IMR-90 (cell line): ENCODE measurements at regions not wholly inside any gene's neighbourhood (a gene's known extent, or its start where the extent isn't known, plus 50 kb on each side); places are given as distances from the start of the nearest gene placed in this dataset.

Experiments
- ATAC-seq: fragments of 200-7000 bp; cut with Tn5 transposase; 2 replicates; pipeline ENCODE4 v1.9.1; 2020; ENCODE audit warnings: low read depth, mild to moderate bottlenecking, moderate library complexity
- BruUV-seq: library from RNA; stranded (reverse); fragments of 400-500 nt; replicated peaks from 2 replicates; lab custom pipeline; 2021; lab: Mats Ljungman, UMichigan
- CTCF ChIA-PET: fragments of 300-600 bp; formaldehyde crosslinking; extraction: SDS; loops from one replicate; lab custom pipeline; 2021; ENCODE audit warnings: antibody characterized with exemption; lab: Yijun Ruan, JAX
- POLR2A ChIA-PET: fragments of 300-600 bp; sonication (Branson Sonifier 250); formaldehyde crosslinking; loops from one replicate; lab custom pipeline; 2022; ENCODE audit warnings: antibody characterized with exemption; ENCODE audit not compliant: unreplicated experiment; lab: Charles Lee
- DNase-seq: peaks from one replicate; pipeline ENCODE4 v3.0.0; 2013
- H2AFZ ChIP-seq: replicated peaks from 2 replicates; pipeline ENCODE3; 2013; ENCODE audit warnings: low read length, mild to moderate bottlenecking; ENCODE audit not compliant: poor library complexity
- H2AK5ac ChIP-seq: 2 replicates; pipeline ENCODE4 v1.6.1; 2013; ENCODE audit warnings: low read depth, low read length, inconsistent platforms
- H2AK9ac ChIP-seq: replicated peaks from 2 replicates; pipeline ENCODE3; 2013; ENCODE audit warnings: mild to moderate bottlenecking, low read depth, low read length, moderate library complexity; ENCODE audit not compliant: poor library complexity
- H2BK120ac ChIP-seq: 2 replicates; pipeline ENCODE4 v1.6.1; 2013; ENCODE audit warnings: low read depth, low read length, inconsistent platforms
- H2BK15ac ChIP-seq: 3 replicates; pipeline ENCODE4 v1.6.1; 2013; ENCODE audit warnings: low read depth, low read length, inconsistent platforms
- H2BK20ac ChIP-seq: 2 replicates; pipeline ENCODE4 v1.6.1; 2013; ENCODE audit warnings: low read depth, mild to moderate bottlenecking, inconsistent platforms, low read length, moderate library complexity
- H2BK5ac ChIP-seq: 2 replicates; pipeline ENCODE4 v1.6.1; 2013; ENCODE audit warnings: mild to moderate bottlenecking, low read depth, low read length, inconsistent platforms; ENCODE audit not compliant: poor library complexity, severe bottlenecking
- H3K14ac ChIP-seq: replicated peaks from 2 replicates; pipeline ENCODE4 v1.6.1; 2013; ENCODE audit warnings: low read depth, low read length, inconsistent platforms
- H3K18ac ChIP-seq: 2 replicates; pipeline ENCODE4 v1.6.1; 2013; ENCODE audit warnings: low read depth, low read length, control low read depth
- H3K23ac ChIP-seq: 2 replicates; pipeline ENCODE4 v1.6.1; 2013; ENCODE audit warnings: low read depth, low read length, inconsistent platforms
- H3K27ac ChIP-seq: 2 replicates; pipeline ENCODE4 v1.5.1; 2013; ENCODE audit warnings: mild to moderate bottlenecking, control low read depth, low read length; ENCODE audit not compliant: insufficient read depth
- H3K27me3 ChIP-seq: 2 replicates; pipeline ENCODE4 v1.6.1; 2013; ENCODE audit warnings: low read length; ENCODE audit not compliant: control insufficient read depth, insufficient read depth
- H3K36me3 ChIP-seq: 2 replicates; pipeline ENCODE4 v1.6.1; 2013; ENCODE audit warnings: low read length, mixed read lengths; ENCODE audit not compliant: control insufficient read depth, insufficient read depth
- H3K4ac ChIP-seq: 2 replicates; pipeline ENCODE4 v1.6.1; 2013; ENCODE audit warnings: low read depth, low read length, inconsistent platforms
- H3K4me1 ChIP-seq: 2 replicates; pipeline ENCODE4 v1.6.1; 2013; ENCODE audit warnings: low read length, mixed read lengths; ENCODE audit not compliant: control insufficient read depth, insufficient read depth
- H3K4me2 ChIP-seq: 2 replicates; pipeline ENCODE4 v1.6.1; 2013; ENCODE audit warnings: low read depth, mild to moderate bottlenecking, control low read depth, low read length, moderate library complexity
- H3K4me3 ChIP-seq: 2 replicates; pipeline ENCODE4 v1.5.1; 2013; ENCODE audit warnings: low read depth, mild to moderate bottlenecking, control low read depth, low read length, moderate library complexity; ENCODE audit not compliant: insufficient read depth
- H3K56ac ChIP-seq: 2 replicates; pipeline ENCODE4 v1.6.1; 2013; ENCODE audit warnings: low read length, inconsistent platforms; ENCODE audit not compliant: insufficient read depth; ENCODE audit errors: extremely low read depth
- H3K79me1 ChIP-seq, 2 experiments: 2 replicates each; pipeline ENCODE4 v1.6.1; 2013; ENCODE audit warnings: low read length in 2 of 2, inconsistent platforms in 1 of 2, low read depth in 1 of 2
- H3K9ac ChIP-seq: 2 replicates; pipeline ENCODE4 v1.6.1; 2013; ENCODE audit warnings: low read depth, low read length, control low read depth
- H3K9me1 ChIP-seq: 2 replicates; pipeline ENCODE4 v1.6.1; 2013; ENCODE audit warnings: low read length, inconsistent platforms; ENCODE audit not compliant: insufficient read depth
- H3K9me3 ChIP-seq: 2 replicates; pipeline ENCODE4 v1.6.1; 2013; ENCODE audit warnings: low read length; ENCODE audit not compliant: control insufficient read depth, insufficient read depth
- H4K20me1 ChIP-seq: 2 replicates; pipeline ENCODE4 v1.6.1; 2013; ENCODE audit warnings: low read length, inconsistent platforms; ENCODE audit not compliant: insufficient read depth
- H4K5ac ChIP-seq: 2 replicates; pipeline ENCODE4 v1.6.1; 2013; ENCODE audit warnings: mild to moderate bottlenecking, low read depth, low read length, control low read depth
- H4K8ac ChIP-seq, 2 experiments: 2 replicates each; pipeline ENCODE4 v1.6.1; 2013; ENCODE audit warnings: low read depth in 2 of 2, low read length in 2 of 2, control low read depth in 1 of 2, inconsistent platforms in 1 of 2
- H4K91ac ChIP-seq: 2 replicates; pipeline ENCODE4 v1.6.1; 2013; ENCODE audit warnings: low read depth, low read length, inconsistent platforms; ENCODE audit not compliant: insufficient read depth
- CHD1 ChIP-seq: IDR thresholded peaks from 2 replicates; pipeline ENCODE4 v1.6.1; 2012; ENCODE audit warnings: low read depth, low read length, improper control_type of control experiment
- MAFK ChIP-seq: IDR thresholded peaks from 2 replicates; pipeline ENCODE4 v1.6.1; 2012; ENCODE audit warnings: low read depth, low read length, improper control_type of control experiment
- MAZ ChIP-seq: IDR thresholded peaks from 2 replicates; pipeline ENCODE4 v1.6.1; 2012; ENCODE audit warnings: low read depth, mild to moderate bottlenecking, low read length, improper control_type of control experiment, moderate library complexity, borderline replicate concordance
- MXI1 ChIP-seq: IDR thresholded peaks from 2 replicates; pipeline ENCODE4 v1.6.1; 2012; ENCODE audit warnings: low read depth, mild to moderate bottlenecking, low read length, moderate library complexity, borderline replicate concordance
- NFE2L2 ChIP-seq: fragments of 150-350 bp; IDR thresholded peaks from 2 replicates; pipeline ENCODE4 v1.6.1; 2016; ENCODE audit warnings: low read depth, mild to moderate bottlenecking, low read length
- POLR2A ChIP-seq: IDR thresholded peaks from 2 replicates; pipeline ENCODE4 v1.6.1; 2012; ENCODE audit warnings: mild to moderate bottlenecking, low read depth, low read length
- RAD21 ChIP-seq: IDR thresholded peaks from 2 replicates; pipeline ENCODE4 v1.6.1; 2012; ENCODE audit warnings: low read length, improper control_type of control experiment
- RCOR1 ChIP-seq: IDR thresholded peaks from 2 replicates; pipeline ENCODE4 v1.6.1; 2012; ENCODE audit warnings: mild to moderate bottlenecking, low read length, improper control_type of control experiment; ENCODE audit not compliant: insufficient replicate concordance
- RFX5 ChIP-seq: IDR thresholded peaks from 2 replicates; pipeline ENCODE4 v1.8.0; 2012; ENCODE audit warnings: low read depth, mild to moderate bottlenecking, low read length, moderate library complexity
- SMC3 ChIP-seq: fragments of 150-350 bp; IDR thresholded peaks from 2 replicates; pipeline ENCODE4 v1.6.1; 2016; ENCODE audit warnings: low read depth, mild to moderate bottlenecking, antibody characterized with exemption, low read length, moderate library complexity
- WGBS, 2 experiments: methylation state at CpG; one replicate each; pipeline versions ENCODE4 v1.1.5 to v1.1.7; 2013; ENCODE audit warnings: missing lambda C conversion rate in 2 of 2; ENCODE audit not compliant: insufficient read length in 1 of 2; ENCODE audit errors: extremely low coverage in 2 of 2; 5-methylcytosine and 5-hydroxymethylcytosine counted together
- dilution Hi-C: fragments of 300-500 bp; cut with HindIII; formaldehyde crosslinking; loops from one replicate; pipeline ENCODE4 v1.14.3; 2018; ENCODE audit warnings: low sequenced_read_pairs; ENCODE audit not compliant: unreplicated experiment
- in situ Hi-C: fragments of 300-500 bp; cut with MboI; formaldehyde crosslinking; loops from 3 replicates; pipeline ENCODE4 v1.14.3; 2019; ENCODE audit warnings: low sequenced_read_pairs, inconsistent platforms, mixed read lengths
- intact Hi-C: fragments of 100-400 bp; cut with micrococcal nuclease; formaldehyde crosslinking; loops from 2 replicates; pipeline ENCODE4 v1.10.0; 2022
- TF ChIP-seq, protein P1 (sequence below): fragments of 150-350 bp; IDR thresholded peaks from 2 replicates; pipeline ENCODE4 v1.6.1; 2016; ENCODE audit warnings: low read depth, mild to moderate bottlenecking, low read length, moderate library complexity, borderline replicate concordance
- TF ChIP-seq, protein P2 (sequence below): conservative IDR thresholded peaks from 2 replicates; pipeline ENCODE4 v1.5.1; 2012; ENCODE audit warnings: mild to moderate bottlenecking, low read depth, low read length, improper control_type of control experiment

DNA sequence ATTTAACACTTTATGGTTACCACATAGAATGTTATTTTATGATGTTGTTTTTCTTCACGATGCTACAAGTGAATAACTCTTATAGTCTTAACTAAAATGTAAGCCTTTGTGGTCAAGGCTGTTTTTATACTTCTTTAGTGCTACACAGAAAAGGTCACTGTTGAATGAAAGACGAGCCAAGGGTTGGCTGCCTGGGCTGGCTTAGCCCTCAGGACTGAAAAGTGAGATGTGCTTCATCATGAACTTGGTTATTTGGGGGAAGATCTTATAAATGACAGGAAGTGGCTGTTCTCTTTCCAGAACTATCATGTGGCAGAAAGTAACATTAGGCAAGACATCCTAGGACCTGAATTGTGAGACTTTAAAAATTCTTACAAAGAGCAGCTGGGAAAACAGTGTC, 404.0 kb downstream of the BTBD3 start:
- no peak for TF ChIP-seq POLR2A
- TF ChIP-seq CHD1, result no peak
- TF ChIP-seq RFX5, result no peak
- TF ChIP-seq MXI1, result no peak
- no peak for TF ChIP-seq NFE2L2
- TF ChIP-seq, protein P1, sequence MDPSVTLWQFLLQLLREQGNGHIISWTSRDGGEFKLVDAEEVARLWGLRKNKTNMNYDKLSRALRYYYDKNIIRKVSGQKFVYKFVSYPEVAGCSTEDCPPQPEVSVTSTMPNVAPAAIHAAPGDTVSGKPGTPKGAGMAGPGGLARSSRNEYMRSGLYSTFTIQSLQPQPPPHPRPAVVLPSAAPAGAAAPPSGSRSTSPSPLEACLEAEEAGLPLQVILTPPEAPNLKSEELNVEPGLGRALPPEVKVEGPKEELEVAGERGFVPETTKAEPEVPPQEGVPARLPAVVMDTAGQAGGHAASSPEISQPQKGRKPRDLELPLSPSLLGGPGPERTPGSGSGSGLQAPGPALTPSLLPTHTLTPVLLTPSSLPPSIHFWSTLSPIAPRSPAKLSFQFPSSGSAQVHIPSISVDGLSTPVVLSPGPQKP, result no peak
- TF ChIP-seq RCOR1, result no peak
- no peak for TF ChIP-seq RAD21
- TF ChIP-seq MAFK, result no peak
- TF ChIP-seq MAZ, result no peak
- no peak for TF ChIP-seq SMC3
- TF ChIP-seq, protein P2, sequence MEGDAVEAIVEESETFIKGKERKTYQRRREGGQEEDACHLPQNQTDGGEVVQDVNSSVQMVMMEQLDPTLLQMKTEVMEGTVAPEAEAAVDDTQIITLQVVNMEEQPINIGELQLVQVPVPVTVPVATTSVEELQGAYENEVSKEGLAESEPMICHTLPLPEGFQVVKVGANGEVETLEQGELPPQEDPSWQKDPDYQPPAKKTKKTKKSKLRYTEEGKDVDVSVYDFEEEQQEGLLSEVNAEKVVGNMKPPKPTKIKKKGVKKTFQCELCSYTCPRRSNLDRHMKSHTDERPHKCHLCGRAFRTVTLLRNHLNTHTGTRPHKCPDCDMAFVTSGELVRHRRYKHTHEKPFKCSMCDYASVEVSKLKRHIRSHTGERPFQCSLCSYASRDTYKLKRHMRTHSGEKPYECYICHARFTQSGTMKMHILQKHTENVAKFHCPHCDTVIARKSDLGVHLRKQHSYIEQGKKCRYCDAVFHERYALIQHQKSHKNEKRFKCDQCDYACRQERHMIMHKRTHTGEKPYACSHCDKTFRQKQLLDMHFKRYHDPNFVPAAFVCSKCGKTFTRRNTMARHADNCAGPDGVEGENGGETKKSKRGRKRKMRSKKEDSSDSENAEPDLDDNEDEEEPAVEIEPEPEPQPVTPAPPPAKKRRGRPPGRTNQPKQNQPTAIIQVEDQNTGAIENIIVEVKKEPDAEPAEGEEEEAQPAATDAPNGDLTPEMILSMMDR, result no peak
- dilution Hi-C loops, result no loop called here
- Histone ChIP-seq H3K36me3 (no peaks in the 10 kb centered on the region), H3K56ac (no peak overlapping the region), H2AFZ (no peak overlapping the region), H3K4me3 (no peak overlapping the region), H3K4me1 (no peaks in the 10 kb centered on the region), H3K79me1 (no peaks in the 10 kb centered on the region), H2BK5ac (no peak overlapping the region), H3K27ac (no peak overlapping the region), H3K23ac (no peak overlapping the region), H2AK5ac (no peak overlapping the region), H3K9me1 (no peaks in the 10 kb centered on the region), H4K20me1 (no peaks in the 10 kb centered on the region), H3K4me2 (no peak overlapping the region), H4K5ac (no peak overlapping the region), H3K4ac (no peak overlapping the region), H3K9ac (no peak overlapping the region), H4K8ac (no peak overlapping the region), H2BK120ac (no peak overlapping the region), H2BK20ac (no peak overlapping the region), H2BK15ac (no peak overlapping the region), H4K91ac (no peak overlapping the region), H3K18ac (no peak overlapping the region), H3K14ac (no peak overlapping the region), H3K27me3 (no peaks in the 10 kb centered on the region), H2AK9ac (no peak overlapping the region), H3K9me3 (peaks cover 14% of the 10 kb centered on the region)
- no peak for DNase-seq
- intact Hi-C loops, result no loop called here
- in situ Hi-C loops, result no loop called here
- 0% methylated on average over 1 of the region's 2 CpGs; no CpG with 5 or more reads in 1 of the 2 experiments for WGBS, 2 experiments
- no peak for ATAC-seq
- no TSS peak for BruUV-seq
- ChIA-PET POLR2A (no interaction called here), CTCF (no interaction called here)
